GM18502 (cell line): ENCODE measurements at regions not wholly inside any gene's neighbourhood (a gene's known extent, or its start where the extent isn't known, plus 50 kb on each side); places are given as distances from the start of the nearest gene placed in this dataset.

Source experiments
- ATAC-seq: cut with Tn5 transposase; IDR thresholded peaks from one replicate; pipeline ENCODE4 v1.9.1; 2021; ENCODE audit warnings: mild to moderate bottlenecking; ENCODE audit not compliant: unreplicated experiment, poor library complexity

DNA sequence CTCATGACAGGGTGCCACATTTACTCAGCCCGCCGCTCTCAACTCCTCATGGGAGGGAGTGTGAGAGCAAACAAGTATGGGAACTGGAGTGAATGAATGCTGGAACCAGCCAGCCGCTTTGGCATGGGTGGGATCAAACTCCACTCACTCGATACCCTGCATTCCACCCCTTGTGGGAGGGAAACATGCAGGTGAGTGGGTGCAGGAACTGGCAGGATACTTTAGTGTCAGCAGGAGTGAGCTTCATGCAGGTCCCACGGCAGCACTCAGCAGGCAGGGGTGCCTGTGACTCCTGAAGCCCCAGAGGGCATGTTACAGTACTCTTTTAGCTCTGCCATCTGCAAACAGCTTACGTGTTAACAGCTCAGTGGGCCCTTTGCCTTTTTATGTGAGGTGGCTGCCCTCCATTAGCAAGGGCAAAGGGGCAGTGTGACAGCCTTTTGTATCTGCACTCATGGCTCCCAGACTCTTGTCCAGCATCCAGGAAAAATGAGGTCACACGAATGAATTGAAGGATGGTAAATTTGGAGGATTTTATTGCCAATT lies 433.2 kb upstream of the NMUR2 start:
- no peak for ATAC-seq

DNA sequence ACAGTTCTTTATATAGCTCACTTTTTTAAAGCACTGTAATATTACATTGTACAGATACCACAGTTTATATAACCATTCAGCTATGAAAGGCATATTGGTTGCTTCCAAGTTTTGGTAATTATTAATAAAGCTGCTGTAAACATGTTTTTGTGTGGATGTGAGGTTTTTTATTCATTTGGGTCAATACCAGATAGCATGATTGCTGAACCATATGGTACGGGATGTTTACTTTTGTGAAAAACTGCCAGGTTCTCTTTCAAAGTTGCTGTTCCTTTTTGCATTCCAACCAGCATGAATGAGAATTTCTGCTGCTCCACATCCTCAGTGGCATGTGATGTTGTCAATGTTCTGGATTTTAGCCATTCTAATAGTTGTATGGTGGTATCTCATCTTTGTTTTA lies 439.6 kb upstream of the NMUR2 start:
- ATAC-seq: no peak

DNA sequence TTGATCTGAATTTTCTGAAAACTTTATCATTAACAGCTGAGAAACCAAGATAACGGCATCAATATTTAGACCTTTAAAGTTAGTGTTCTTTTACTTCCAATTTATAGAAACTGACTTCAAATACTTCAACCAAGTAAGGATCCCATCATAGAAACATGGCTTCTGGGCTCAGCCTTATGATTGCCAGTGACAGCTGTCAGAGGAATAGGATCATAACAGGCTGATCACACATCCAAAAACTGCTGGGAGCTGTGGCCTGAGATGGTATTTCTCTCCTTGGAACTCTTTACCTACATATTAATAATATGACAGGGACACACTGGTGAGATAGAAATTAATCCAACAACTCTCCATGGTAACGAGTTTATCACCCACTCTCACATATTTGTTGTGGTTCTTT lies 448.3 kb upstream of the NMUR2 start:
- ATAC-seq: no peak

DNA sequence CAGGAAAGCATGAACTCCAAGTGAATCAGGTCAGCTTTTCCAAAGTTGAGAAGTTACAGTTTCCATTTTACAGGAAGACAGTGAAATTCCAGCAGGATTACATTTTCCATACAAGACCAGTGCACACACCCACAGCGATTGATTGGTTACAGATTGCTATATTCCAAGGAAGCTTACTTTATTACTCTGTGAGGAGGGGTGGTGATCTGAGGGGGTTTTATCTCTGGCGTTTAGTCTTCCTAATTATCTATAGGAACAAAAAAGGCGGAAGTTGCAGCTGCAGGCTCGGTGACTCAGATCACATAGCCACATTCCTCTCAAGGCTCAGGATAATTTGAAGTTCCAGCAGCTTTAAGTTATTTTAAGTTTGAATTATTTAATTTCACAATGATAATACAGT lies 450.4 kb upstream of the NMUR2 start:
- ATAC-seq: no peak

DNA sequence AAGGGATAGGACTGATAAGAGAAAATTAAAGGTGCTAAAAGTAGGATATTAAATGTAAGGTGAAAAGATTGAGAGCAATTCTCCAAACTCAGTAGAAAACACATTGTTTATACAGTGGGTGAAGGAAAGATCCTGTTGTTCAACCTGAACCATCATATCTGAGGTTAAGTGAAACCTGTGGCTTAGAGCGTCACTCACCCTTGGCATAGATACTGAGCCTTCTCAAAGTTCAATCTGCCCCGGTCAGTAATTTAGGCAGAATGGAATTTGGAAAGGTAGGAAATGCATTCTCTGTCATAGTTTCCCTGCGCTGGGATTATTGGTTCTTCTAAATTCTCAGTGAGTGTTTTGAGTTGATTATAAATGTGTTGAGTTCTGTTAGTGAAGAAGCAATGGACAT lies 456.2 kb upstream of the NMUR2 start:
- ATAC-seq: no peak

DNA sequence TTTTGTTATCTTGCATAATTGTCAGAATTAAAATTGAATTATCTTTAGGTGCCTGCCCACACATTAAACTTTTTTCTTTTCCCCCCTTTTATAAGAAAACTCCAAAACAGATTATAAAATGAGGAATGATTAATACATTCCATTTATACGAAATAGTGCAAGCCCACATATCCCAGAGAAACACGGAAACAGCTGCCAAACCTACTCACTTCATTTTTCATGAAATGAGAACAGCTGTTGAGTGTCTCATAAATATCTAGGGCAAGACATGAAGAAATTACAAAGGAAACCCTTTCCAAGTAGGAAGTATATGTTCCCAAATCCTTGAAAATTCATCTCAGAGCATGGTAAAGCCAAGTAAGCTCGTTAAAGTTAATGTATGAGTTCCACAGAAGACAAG lies 459.4 kb upstream of the NMUR2 start:
- no peak for ATAC-seq

DNA sequence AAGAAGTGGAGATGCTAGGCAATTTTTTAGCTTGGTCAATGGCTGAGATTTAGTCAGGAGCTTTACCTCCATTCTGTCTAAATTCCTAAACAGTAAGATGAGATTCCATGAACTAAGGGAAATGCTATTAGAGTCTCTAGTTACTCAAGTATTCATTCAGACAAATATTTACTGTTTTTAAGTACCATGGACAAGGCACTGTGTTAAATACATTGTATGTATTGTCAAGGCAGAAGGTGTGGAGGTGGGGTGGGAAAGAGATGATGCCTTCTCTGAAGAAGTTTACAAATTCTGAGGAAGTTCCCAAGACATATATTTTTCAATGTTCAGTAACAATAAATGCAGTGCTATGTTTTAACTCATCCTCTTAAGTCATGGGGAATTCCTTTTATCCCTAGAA lies 459.9 kb upstream of the NMUR2 start:
- ATAC-seq: no peak

DNA sequence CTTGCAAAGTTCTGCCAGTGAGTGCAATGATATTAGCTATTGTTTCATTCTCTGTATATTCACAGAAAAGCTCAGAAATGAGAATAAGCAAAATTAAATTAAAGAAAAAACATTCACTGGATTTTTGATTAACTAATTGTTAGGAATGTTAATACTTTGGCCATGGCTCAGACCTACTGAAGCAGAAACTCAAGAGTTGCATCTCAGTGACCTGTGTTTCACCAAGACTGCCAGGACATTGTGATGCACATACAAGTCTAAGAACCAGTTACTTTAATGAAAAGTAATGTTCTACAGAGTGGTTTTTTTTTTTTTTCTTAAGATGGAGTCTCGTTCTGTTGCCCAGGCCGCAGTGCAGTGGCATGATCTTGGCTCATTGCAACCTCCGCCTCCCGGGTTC lies 464.9 kb upstream of the NMUR2 start:
- no peak for ATAC-seq

DNA sequence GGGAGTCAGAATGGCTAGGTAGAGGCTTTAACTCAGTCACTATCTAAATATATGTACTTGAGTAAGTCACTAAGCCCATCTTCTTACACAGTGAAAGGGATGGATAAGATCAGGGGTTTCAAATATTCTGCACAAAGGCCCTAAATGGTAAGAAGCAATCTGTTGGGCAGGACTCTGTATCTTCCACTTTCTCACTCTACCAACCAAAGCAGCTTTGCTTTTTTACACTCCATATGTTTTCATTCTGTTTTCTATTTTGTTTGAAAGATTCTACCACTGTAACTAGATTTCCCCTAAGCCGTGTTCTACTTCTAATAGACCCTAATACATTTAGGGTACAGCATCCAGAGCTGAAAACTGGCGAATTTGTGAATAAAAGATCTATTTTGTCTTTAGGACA lies 477.5 kb upstream of the NMUR2 start:
- no peak for ATAC-seq

DNA sequence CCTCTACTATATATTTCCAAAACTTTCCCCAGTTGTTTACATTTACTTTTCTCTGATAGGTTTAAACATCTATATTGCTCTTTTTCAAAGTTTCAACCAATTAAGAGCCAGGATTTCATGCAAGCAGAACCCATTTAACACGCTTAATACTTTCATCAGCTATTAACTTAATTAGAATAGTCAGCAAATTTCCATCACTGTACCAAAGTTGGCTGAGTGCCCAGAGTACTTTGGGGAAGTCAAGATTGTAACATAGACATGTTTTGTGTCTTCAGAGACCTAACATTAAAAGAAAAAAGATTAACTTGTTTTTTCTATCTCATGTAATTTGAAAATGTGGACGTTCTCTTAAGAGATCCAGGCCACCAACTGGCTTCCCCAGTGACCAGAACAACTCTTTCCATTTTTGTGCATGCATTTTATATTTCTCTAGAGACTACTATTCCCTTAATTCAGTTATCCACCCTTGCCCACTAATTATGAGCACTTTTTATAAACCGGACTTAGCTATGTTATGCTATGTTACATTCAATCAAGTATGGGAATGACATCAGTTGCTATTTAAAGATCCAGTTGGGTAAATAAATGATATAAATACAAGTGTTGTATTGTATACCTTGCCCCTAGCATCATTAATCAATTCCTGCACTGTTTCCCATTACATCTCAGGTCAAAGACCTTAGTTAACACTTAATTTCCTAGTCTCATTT lies 478.1 kb upstream of the NMUR2 start:
- no peak for ATAC-seq

DNA sequence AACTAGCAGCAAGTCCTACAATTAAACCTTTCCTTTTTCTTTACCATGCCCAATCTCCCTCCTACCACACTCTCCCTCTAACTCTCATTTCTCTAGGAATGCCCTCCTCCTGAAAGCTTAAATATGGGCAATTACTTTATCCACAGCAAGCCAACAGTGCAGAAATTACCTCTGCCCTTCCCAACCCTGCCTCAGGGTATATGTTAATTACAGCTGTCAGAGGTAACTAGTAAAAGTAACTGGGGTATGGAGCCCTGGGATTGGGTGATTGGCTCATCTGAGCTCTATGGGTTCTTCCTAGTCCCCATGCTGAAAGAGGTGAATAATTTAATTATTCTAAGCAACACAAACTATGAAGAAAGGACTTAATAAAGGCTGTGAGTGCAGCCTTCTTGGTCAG lies 478.9 kb upstream of the NMUR2 start:
- no peak for ATAC-seq

DNA sequence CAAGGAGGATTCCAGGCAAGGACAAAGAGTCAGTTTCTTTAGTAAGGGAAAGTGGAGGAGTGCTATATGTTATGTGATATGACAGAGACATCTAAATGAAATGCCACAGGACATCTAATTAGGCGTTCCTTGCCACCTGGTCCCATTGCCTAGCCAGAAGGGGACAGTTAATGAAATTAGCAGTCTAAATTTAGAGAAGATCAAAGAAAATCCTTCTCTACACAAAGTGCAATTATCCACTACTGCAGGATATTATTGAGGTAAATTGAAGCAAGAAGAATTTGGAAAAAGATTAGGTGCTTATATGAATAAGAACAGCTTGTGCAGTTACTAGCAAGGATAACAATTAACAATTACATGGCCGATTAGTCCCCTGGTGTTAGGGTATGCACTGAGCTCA lies 495.3 kb upstream of the NMUR2 start:
- no peak for ATAC-seq

DNA sequence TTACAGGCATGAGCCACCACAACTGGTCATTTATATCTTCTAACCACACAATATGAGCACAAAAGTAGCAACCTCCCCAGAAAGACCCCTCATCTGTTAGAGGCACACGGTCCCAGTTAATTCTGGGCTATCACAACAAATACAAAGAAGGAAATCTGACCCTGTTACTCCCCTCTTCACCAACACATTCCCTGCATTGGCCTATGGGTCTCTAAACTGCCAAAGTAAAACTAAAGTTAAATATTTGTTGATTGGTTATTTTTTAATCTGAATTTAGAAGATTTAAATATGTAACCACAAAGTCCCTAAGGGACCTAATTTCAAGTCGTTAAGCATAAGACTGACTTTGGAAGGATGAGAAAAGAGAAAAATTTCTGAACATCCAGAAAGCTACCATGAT lies 496.7 kb upstream of the NMUR2 start:
- ATAC-seq: no peak

DNA sequence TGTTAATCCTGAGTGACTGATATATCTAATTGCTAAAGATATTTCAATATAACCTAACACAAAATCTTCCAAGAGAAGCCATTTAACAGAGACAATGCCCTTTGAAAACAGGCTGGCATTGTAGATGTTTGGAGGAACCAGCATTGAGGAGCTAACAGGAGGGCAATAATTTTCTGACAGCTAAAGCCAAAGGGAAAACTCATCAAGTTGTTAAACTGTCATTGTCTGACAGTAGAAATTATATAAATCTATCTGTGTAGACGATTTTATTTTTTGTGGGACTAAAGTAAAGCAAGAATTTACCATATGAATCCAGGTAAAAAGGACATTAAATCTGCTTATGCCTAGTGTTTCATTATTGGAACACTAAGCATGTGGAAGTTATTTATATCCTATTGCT lies 500.2 kb upstream of the NMUR2 start:
- no peak for ATAC-seq

DNA sequence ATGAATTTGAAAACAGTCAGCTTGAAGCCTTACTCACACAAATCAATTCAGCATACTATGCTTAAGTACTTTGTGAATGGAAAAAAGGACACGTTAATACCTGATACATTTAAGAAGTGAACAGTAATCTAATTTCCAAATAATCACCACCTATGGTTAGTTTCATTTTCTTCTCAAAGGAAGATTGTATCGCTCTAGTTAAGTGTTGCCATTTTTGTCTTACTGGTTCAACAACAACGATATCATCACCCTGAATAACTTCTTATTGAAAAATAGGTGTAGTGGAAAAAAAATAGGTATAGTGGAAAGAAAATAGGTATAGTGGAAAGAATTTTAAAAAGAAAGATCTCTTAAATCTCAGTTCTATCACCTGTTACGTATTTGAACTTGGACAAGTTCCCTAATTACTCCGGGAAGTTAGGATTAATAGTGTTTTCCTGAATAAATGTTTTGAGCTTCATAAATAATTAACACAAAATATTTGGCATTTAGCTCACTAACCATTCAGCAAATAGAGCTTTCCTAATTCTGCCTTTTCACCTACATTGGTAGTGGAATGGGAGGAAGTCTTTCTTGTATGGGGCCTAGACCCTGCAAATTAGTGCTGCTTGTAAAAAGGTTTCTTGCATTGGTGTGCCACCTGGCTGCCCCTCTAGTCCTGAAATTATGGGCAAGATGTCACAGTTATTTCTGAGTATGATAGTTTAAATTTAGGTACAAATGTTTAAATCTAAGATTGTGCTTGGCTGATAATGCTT lies 502.6 kb upstream of the NMUR2 start:
- ATAC-seq: no peak

DNA sequence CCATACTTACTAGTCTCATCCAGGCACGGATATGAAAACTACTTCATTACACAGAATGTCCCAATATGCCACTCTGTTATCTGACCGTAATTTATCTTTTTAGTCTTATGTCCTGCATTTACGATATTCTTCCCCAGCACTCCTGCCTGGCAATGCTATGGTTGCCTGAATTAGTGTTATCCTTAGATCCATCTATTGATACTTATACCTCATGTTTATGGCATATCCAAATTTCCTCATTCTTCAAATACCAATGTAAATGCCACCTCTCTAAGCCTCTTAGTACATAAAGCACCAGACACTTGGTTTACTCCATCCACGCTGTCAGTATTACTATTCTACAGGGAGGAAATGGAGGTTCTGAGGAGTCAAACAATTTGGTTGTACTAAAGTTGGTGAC lies 507.8 kb upstream of the NMUR2 start:
- ATAC-seq: no peak

DNA sequence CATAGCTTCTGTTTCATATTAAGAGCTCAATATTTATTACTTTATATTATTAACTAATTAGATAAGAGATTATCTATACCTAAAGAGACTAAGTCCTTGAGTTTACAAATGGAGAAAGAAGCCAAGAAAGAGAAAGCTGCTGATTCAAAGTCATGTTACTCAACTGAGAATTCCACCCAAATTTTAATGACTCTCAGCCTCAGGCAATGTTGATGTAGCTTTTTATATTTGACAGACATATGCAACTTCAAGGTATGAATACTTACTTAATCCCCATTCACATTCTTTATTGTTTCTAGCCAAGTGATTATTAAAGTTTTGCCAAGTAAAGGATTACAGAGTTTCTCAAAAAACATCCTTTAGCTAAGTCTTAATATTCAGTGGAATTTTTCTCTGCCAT lies 527.5 kb upstream of the NMUR2 start:
- no peak for ATAC-seq

DNA sequence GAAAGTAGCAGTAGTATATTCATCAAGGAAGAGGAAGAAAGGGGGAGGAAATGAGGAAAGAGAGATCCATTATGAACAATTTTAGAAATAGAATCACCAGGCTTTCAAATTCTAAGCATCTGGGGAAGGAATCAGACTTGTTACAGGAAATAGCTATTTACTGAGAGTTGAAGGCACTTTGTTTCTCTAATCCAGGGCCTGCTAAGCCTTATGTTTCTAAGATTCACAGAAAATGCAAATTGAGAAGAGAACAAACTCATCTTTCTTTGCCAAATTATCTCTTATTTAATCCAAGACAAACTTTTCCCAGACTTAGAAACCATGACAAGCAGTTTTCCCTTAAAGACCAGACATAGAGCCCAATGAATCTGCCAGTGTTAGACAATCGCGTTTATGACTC lies 528.0 kb upstream of the NMUR2 start:
- no peak for ATAC-seq

DNA sequence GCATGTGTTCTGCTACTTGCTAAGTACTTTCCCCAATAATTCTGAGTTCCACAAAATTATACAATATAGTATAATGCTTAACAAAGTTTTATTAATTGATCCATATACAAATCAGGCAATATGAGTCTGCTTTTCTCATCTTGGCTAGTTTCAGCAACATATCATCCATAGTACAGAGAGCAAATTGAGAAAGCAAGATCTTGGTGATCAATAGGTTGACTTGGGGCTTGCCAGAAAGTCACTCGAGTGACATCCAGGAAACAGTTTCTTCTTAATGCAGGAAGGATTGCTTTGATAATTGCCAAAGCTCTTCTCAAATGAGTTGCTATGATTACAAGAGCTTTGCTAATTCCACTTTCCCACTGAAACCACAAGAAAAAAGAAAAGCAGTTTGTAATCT lies 533.6 kb upstream of the NMUR2 start:
- ATAC-seq: no peak

DNA sequence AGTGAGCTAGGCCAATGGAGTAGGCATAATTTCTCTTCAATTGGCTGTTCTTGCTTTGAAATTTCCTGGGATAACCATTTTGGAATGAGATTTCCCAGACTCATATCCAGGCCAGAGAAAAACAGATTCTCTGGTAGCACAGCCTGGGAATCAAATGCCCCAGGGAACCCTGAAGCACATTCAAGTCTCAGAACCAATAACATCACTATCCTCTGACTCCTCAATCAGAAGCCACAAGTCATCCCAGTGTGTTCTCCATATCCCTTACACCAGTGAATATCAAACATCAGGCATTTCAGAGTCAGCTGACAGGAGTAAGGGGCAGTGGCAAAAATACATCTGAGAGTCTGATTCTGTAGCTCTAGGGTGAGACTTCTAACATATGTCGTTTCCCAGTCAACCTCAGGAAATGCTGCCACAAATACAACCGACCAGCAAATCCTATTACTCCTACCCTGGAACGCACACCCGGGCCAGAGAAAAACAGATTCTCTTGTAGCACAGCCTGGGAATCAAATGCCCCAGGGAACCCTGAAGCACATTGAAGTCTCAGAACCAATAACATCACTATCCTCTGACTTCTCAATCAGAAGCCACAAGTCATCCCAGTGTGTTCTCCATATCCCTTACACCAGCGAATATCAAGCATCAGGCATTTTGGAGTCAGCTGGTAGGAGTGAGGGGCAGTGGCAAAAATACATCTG lies 537.7 kb upstream of the NMUR2 start:
- no peak for ATAC-seq

DNA sequence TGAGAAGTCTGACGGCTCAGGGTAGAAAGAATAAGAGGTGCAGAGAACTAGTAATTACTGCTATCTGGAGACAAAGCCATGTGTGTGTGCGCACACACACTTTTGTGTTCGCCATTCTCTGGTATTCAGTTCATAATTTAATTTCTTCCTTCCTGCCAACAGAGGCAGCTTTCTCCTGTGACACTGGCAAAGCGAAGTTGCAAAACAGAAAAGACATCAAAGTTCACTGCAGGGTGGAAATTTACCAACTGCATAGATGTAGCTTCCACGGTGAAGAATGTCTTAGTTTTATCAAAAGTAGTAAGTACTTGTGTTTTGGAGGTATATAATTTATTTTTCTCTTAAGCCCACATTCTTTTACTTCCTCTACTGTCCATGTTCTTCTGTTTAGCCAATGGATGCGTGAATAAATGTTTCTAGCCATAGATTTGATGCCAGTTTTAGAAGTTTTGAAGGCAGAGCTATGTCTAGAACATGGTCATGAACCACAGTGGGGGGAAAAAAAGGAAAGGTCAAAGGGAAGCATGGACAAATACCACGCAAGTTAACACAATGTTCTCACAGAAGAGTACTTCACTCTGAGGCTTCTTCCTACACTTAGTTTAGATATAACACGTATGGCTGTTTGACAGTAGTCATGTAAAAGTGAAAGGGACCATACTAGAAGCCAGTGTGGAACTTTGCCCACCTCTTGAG lies 536.5 kb upstream of the GRIA1 start:
- no peak for ATAC-seq
